Astrocyte of the spinal cord (primary cell): ENCODE measurements at regions not wholly inside any gene's neighbourhood (a gene's known extent, or its start where the extent isn't known, plus 50 kb on each side); places are given as distances from the start of the nearest gene placed in this dataset.
A peak's percentile ranks its signal among the peaks of the same experiment; 100 is the strongest.
"Not testable (repeated sequence)": the region's sequence is repeated elsewhere in the genome, so short reads cannot be mapped to it uniquely, and the experiment has no call there.

Experiments used
- DNase-seq: peaks from one replicate; pipeline ENCODE4 v3.0.0; 2011; ENCODE audit warnings: low read depth, low spot score
- H3K4me3 ChIP-seq: 2 replicates; pipeline ENCODE4 v1.5.1; 2011; ENCODE audit warnings: low read depth, mild to moderate bottlenecking, low read length, moderate library complexity
- CTCF ChIP-seq: IDR thresholded peaks from 2 replicates; pipeline ENCODE4 v1.5.1; 2012; ENCODE audit warnings: low read depth, mild to moderate bottlenecking, low read length, inconsistent platforms
- in situ Hi-C: cut with HindIII; loops from 2 replicates; pipeline ENCODE4 v1.10.0; 2017; ENCODE audit warnings: low sequenced_read_pairs

GRCh38 chr7:138317044-138317596 lies 142.9 kb upstream of the TRIM24 start:
- in situ Hi-C loops: no loop called here
- no peak for TF ChIP-seq CTCF
- H3K4me3 ChIP-seq: no peak overlapping the region
- DNase-seq: no peak

GRCh38 chr7:138324941-138325340 lies 135.1 kb upstream of the TRIM24 start:
- DNase-seq: no peak
- H3K4me3 ChIP-seq: no peak overlapping the region
- TF ChIP-seq CTCF: no peak
- in situ Hi-C loops: no loop called here

GRCh38 chr7:138325434-138325833 lies 134.6 kb upstream of the TRIM24 start:
- no peak overlapping the region for H3K4me3 ChIP-seq
- in situ Hi-C loops: no loop called here
- no peak for TF ChIP-seq CTCF
- no peak for DNase-seq

GRCh38 chr7:138328215-138328614 lies 131.8 kb upstream of the TRIM24 start:
- in situ Hi-C loops: no loop called here
- no peak for DNase-seq

GRCh38 chr7:138332850-138333249 lies 127.2 kb upstream of the TRIM24 start:
- in situ Hi-C loops, DNase-seq, H3K4me3 ChIP-seq: not testable (repeated sequence)

More at GRCh38 chr7:138328215-138328614, 131.8 kb upstream of the TRIM24 start:
- no peak for TF ChIP-seq CTCF
- no peak overlapping the region for H3K4me3 ChIP-seq

GRCh38 chr7:138338361-138338760 lies 121.7 kb upstream of the TRIM24 start:
- peak; percentile 27 for DNase-seq
- TF ChIP-seq CTCF: no peak
- in situ Hi-C loops: no loop called here
- no peak overlapping the region for H3K4me3 ChIP-seq

- H3K4me3 ChIP-seq, in situ Hi-C loops, DNase-seq: not testable (repeated sequence)
These were observed 120.8 kb upstream of the TRIM24 start for GRCh38 chr7:138339229-138339628.

GRCh38 chr7:138342990-138343389 lies 117.1 kb upstream of the TRIM24 start:
- no peak for DNase-seq
- in situ Hi-C loops: no loop called here
- TF ChIP-seq CTCF: no peak
- H3K4me3 ChIP-seq: no peak overlapping the region
